Breast epithelium (tissue), 3 donors: ENCODE measurements at regions not wholly inside any gene's neighbourhood (a gene's known extent, or its start where the extent isn't known, plus 50 kb on each side); places are given as distances from the start of the nearest gene placed in this dataset.

Source experiments
- POLR2A ChIP-seq: fragments of 450-650 bp; IDR thresholded peaks from one replicate; pipeline ENCODE4 v1.6.1; 2016; ENCODE audit warnings: antibody characterized with exemption, mild to moderate bottlenecking, moderate library complexity
- POLR2AphosphoS5 ChIP-seq, 3 donors: sonication (generic); formaldehyde crosslinking; IDR thresholded peaks; one replicate each; pipeline ENCODE4 v1.6.1; 2017; ENCODE audit warnings: antibody characterized with exemption in 3 of 3
- TF ChIP-seq, protein P1 (sequence below), 3 donors: fragments of 450-650 bp; IDR thresholded peaks; one replicate each; pipeline ENCODE4 v1.5.1; 2016 to 2017; ENCODE audit warnings: antibody characterized with exemption in 3 of 3, mild to moderate bottlenecking in 3 of 3, moderate library complexity in 3 of 3

DNA sequence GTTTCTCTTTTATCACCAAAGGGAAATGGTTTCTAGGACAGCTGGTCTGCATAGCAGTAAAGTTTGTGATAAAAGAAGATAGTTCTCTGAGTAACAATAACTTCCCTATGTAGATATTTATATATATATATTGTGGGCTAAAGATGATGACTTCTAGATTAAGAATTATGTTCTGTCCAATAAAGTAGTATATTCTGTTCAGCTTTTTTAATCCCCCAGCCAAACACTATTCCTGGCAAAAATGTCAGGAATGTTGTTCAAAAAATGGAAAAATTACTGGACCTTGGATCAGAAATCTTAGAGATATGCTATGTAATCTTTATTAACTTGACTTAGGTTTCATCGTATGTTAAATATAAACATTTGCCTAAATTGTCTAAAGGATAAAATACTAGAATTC lies 136.3 kb upstream of the GNAI1 start:
- TF ChIP-seq POLR2A, result no peak
- TF ChIP-seq, protein P1, sequence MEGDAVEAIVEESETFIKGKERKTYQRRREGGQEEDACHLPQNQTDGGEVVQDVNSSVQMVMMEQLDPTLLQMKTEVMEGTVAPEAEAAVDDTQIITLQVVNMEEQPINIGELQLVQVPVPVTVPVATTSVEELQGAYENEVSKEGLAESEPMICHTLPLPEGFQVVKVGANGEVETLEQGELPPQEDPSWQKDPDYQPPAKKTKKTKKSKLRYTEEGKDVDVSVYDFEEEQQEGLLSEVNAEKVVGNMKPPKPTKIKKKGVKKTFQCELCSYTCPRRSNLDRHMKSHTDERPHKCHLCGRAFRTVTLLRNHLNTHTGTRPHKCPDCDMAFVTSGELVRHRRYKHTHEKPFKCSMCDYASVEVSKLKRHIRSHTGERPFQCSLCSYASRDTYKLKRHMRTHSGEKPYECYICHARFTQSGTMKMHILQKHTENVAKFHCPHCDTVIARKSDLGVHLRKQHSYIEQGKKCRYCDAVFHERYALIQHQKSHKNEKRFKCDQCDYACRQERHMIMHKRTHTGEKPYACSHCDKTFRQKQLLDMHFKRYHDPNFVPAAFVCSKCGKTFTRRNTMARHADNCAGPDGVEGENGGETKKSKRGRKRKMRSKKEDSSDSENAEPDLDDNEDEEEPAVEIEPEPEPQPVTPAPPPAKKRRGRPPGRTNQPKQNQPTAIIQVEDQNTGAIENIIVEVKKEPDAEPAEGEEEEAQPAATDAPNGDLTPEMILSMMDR (IDR thresholded peaks at IDR 0.05), result no peak
- no peak for TF ChIP-seq POLR2AphosphoS5 (IDR thresholded peaks at IDR 0.05)
